SW480 (cell line): ENCODE measurements at regions not wholly inside any gene's neighbourhood (a gene's known extent, or its start where the extent isn't known, plus 50 kb on each side); places are given as distances from the start of the nearest gene placed in this dataset.
A peak's percentile ranks its signal among the peaks of the same experiment; 100 is the strongest.

Experiments used
- DNase-seq: peaks from one replicate; pipeline ENCODE4 v3.0.0-alpha.2; 2016; ENCODE audit warnings: low spot score

DNA sequence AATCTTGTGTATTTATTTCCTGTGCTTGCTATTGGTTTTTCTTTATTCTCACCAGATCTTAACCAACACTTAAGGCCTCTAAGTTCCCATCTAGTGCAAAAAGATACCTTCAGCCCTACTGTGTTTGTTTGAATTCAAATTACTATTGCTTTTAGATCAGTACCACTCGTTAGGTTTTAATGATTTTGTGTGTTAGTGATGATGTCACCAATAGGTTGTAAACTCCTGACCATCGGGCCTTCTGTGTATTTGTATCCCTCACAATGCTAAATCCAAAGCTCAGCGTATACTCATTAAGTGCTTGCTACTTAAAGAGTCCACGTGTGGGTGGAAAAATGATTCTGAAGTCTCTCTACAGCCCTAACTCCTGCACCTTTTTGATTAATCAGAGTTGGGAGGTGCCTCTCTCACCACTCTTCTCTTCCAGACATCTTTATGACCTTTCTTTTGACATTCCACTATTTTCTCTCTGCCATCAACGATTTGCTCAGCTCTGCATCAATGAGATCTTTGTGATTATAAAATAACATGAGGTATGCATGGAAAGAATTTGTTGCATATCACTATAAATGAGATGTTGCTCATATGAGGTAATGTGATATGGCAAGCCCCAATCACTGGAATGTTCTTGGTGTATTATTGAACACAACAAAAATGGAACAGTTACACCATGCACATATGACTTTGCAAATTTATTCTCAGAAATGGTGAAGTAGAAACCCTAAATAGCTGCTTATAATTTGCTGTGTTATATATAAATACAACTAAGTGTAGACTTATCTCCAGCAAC is 55.1 kb upstream of the LAMA2 start:
- no peak for DNase-seq

DNA sequence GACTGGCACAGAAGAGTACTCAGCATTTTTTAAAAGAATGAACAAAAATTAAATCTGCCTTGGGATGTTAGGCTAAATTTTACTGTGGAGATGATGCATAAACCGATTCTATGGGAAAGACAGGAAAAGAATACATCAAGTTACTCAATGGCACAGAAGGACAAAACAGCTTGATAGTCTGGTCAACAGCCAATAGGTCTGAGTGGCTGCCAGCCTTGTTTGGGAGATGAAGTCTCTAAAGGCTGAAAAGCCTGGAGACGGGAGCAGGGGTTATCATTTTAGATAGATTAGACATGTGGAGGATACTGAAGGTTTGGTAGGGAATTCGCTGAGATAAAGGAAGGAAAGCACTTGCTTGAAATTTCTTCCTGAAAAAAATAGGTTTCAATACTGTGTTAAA is 56.3 kb upstream of the LAMA2 start:
- DNase-seq: no peak

DNA sequence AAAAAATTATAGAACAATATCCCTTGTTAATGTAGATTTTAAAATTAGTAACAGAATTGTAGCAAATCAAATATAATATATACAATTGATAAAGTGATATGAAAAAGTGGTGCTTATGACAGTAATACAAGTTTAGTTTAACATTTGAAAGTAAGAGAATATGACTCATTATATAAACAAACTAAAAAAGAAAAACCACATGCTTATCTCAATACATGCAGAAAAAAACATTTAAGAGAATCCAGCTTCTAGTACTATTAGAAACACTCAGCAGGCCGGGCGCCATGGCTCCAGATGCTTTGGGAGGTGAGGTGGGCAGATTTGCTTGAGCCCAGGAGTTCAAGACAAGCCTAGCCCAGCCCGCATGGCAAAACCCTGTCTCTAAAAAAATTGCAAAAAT is 60.7 kb upstream of the LAMA2 start:
- DNase-seq: no peak

DNA sequence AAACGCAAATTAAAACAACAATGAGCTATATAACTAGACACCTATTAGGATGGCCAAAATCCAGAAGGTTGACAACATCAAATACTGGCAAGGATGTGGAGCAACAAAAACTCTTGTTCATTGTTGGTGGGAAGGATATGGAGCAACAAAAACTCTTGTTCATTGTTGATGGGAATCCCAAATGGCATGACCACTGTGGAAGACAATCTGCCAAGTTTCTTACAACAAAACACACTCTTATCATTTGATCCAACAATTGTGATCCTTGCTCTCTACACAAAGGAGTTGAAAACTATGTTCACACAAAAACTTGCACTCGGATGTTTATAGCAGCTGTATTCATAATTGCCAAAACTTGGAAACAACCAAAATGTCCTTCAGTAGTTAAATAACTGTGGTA is 61.8 kb upstream of the LAMA2 start:
- no peak for DNase-seq

DNA sequence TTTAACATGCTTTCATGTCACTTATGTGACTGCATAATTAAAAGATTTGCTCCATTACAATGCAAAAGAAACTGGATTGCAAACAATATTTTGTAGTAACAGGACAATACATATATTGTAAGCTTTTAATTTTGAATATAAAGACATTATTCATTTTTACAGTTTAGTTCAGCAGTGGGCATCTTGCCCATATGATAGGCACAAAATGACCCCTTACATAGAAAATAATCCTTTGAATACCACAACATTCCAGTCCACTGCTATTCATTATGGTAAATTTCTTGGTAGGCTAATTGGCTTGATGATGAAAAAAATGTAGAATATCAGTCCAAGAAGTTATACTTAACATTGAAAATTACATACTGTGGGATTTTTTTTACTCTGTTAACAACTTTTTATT is 74.1 kb upstream of the LAMA2 start:
- DNase-seq: no peak

DNA sequence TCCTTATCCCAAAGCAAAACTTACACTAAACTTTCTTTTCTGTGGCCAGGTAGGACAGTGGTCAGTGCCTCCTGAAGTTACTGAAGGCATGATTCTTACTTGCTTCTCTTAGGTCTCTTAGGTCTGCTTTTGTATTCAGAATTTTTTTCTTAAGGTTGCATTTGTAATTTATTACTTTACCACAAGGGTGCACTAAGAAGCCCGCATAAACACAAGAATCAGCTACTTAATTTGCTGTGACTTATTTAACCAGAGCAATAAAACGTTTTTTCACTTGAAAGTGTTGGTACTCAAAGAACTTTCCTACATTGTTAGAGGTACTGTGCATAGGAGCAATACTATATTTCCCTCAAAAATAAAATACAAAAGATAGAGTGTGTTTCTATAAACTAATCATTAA is 75.4 kb upstream of the LAMA2 start:
- DNase-seq: peak; percentile 11

DNA sequence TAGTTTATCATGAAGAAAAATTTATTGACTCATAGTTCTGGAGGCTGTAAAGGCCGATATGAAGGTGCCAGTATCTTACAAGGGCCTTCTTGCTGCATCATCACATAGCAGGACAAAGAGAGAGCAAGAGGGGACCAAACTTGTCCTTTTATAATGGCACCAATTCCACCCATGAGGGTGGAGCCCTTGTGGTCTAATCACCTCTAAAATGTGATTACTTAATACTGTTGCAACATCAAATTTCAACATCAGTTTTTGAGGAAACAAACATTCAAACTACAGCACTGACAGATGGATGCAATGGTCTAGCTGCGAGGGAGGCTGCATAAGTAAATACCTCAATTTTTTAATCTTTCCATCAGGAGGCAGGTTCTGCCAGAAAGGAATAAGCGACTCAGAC is 76.7 kb upstream of the LAMA2 start:
- no peak for DNase-seq

DNA sequence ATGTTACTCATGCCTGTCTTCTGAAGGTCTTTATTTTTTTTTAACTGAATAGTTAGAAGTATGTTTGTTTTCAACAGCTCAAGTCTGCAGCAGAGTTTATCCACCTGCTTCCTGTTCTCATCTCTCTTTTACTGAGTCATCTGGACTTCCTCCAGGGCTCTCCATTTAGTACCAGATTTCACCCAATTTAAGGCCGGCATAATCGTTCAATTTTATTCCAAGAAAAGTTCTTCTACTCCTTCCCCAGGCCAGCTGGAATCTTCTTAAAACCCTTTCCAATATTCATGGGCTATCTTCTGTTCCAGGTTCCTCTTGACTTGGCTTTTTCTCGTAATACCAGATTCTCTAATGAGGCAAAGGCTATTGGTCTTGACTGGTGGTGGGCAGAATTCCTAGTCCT is 79.0 kb upstream of the LAMA2 start:
- DNase-seq: no peak

DNA sequence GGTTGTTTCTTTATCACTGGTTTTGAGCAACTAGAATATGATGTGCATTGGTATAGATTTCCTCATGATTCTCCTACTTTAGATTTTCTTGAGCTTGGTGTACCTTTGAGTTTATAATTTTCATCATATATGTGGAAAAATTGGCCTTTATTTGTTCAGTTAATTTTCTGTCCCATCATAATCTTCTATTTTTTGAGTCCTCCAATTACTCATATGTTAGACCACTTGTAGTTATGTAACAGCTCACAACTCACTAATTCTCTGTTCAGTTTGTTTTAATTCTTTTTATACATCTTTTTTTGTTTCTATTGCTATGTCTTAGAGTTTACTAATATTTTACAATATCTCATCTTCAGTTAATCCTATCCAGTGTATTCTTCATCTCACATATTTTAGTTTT is 81.3 kb upstream of the LAMA2 start:
- DNase-seq: no peak

DNA sequence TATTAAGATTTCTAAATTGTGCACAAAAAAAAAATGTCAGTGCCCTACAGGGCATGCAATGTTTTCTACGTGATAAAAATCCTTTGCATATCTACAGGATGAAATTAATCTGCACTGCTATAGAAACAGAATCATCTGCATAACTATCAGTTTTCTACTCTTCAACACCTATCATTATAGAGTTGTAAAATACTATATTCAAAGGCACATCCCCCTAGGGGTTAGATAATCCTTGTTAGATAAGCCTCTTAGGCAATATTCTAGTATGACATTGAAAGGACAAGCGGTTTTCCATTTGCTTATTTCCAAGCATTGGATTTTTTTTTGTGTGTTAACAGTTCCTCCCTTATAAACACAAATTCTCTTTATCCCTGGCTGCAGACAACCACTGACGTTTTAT is 98.7 kb upstream of the LAMA2 start:
- DNase-seq: no peak

DNA sequence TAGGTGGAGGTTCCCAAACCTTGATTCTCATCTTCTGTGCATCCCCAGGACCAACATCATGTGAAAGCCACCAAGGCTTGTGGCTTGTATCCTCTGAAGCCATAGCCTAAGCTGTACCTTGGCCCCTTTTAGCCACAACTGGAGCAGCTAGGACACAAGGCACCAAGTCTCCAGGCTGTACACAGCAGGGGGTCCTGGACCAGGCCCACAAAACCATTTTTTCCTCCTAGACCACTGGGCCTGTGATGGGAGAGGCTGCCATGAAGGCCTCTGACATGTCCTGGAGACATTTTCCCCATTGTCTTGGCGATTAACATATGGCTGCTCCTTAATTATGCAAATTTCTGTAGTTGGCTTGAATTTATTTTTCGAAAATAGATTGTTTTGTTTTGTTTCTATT is 114.8 kb upstream of the LAMA2 start:
- no peak for DNase-seq

DNA sequence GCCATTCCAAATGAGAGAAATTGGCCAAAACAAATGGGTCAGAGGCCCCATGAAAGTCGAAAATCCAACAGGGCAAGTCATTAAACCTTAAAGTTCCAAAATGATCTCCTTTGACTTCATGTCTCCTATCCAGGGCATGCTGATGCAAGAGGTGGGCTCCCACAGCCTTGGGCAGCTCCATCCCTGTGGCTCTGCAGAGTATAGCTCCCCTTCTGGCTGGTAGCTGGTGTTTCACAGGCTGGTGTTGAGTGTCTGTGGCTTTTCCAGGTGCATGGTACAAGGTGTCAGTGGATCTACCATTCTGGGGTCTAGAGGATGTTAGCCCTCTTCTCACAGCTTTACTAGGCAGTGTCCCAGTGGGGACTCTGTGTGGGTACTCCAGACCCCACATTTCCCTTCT is 115.2 kb upstream of the LAMA2 start:
- no peak for DNase-seq

DNA sequence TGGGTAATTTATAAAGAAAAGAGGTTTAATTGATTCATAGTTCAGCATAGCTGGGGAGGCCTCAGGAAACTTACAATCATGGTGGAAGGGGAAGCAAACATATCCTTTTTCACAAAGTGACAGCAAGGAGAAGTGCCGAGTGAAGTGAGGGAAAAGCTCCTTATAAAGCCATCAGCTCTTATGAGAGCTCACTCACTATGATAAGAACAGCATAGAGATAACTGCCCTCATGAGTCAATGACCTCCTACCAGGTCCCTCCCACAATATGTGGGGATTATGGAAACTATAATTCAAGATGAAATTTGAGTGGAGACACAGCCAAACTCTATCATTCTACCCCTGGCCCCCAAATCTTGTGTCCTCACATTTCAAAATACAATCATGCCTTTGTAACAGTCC is 115.8 kb upstream of the LAMA2 start:
- no peak for DNase-seq

DNA sequence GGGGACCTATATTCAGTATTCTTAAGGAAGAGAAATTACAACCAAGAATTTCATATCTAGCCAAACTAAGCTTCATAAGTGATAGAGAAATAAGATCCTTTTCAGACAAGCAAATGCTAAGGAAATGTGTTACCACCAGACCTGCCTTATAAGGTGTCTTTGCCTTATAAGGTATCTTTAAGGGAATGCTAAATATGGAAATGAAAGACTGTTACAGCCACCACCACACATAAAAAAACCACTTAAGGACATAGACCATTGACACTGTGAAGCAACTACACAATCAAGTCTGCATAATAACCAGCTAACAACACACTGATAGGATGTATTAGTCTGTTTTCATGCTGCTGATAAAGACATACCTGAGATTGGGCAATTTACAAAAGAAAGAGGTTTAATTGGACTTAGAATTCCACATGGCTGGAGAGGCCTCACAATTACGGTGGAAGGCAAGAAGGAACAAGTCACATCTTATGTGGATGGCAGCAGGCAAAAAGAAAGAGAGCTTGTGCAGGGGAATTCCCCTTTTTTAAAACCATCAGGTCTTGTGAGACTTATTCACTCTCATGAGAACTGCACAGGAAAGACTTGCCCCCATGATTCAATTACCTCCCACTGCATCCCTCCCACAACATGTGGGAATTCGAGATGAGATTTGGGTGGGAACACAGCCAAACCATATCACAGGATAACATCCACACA is 119.2 kb upstream of the LAMA2 start:
- DNase-seq: no peak

DNA sequence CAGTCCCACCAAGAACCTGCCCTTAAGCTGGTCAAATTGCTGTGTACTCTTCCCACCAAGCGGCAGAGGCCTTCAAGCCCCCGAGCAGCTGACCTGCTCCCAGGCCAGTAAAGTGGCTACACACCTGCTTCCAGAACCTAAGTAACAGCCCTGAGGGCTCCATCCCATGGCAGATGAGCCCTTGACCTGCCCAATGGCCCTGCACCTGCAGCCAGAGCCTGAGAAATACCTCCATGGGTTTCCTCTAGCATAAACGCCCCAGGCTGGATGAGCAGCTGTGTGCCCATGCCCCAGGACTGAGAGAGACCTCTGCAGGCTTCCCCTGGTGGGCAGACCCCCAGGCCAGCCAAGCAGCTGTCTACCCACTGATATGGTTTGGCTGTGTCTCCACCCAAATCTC is 123.0 kb upstream of the LAMA2 start:
- no peak for DNase-seq

DNA sequence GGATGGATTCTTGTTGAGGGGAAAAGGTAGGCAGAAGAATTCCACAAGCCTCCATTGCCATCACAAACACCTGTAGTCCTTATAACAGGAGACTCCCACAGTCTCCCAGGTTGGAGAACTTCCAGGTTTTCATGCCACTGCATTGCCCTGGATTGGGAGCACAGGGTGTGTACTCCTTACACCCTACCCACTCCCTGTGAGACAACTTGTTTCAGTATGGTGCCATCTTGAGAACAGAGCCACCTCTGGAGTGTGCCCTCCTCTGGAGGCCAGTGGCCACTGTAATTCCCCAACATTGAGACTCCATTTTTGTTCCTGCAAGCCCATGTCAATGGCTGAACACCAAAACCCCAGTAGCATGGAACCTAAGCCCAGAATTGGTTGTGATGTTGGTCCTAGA is 123.5 kb upstream of the LAMA2 start:
- no peak for DNase-seq

DNA sequence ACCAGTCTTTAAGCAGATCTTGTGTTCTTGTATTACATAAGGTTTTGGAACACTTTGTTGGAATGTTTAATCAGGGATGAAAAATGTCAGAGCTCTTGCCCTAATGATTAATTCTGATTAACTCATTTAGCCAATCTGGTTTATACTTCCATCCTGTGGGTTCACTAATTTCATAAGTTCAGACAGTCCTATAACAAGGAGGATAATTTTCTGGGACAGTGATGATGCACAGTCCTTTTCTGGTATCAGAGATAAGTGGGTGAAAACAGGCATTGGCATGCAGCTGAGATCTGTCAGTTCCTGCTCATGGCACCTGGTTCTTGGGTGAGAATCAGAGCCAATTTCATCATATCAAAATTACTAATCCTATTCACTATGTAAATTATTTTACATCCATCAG is 125.0 kb upstream of the LAMA2 start:
- DNase-seq: no peak

DNA sequence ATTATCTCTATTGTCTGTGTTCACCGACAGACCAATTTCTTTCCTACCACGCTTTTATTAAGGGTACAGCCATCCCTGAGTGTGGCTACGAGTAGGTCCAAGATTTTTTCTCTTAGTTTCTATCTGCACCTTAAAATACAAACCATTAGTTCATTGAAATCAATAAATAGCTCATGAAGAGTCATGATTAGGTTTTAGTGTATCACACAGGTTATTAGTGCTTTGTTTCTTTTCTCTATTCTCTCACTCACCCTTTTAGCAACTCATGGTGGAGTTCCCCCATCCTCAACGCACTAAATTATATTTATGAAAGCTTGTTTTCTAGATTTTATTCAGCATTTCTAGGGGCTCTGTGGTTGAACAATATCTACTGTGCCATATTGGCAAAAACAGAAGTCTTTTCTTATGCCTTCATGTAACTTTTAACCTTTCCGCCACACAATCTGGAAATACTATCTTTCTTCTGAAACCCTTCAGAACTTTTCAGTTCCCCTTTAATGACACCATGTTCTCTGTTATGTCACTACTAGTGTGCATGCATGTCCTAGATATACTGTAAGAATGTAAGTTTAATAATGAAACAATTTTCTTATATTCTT is 128.2 kb upstream of the LAMA2 start:
- no peak for DNase-seq

DNA sequence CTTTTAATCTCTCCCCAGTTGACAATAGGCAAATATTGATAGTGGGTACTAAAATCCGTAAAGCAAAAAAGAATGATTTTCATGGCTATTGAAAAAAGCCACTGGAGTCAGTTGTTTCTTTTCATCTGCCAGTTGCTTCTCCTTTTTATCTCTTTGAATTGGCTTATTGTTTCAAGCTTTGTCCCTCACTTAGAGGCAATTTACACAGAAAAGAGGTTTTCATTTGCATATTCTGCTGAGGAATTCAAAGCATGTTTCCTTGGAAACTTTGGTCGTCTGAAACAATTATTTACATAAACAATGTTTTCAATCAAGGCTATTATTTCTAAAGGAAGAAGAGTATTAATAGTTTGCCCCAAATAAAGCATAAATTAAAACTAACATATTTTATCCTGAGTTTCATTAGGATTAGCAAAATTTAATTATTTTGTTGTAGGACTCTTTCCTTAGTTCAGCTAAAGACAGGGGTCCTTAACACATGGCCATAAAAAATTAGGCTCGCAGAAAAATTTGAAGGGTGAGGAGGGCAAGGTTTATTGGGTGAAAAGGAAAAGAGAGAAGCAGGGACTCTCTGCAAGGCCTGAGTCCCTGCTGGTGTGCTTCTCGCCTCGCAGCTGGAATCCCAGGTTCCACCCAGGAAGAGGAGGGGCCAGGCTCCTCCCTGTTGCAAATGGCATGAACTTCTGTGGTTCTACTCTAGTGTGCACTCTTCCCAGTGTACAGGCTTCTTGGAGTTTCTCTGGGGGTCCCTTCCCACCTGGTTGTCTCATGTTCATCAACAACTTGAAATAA is 138.8 kb upstream of the LAMA2 start:
- DNase-seq: no peak

DNA sequence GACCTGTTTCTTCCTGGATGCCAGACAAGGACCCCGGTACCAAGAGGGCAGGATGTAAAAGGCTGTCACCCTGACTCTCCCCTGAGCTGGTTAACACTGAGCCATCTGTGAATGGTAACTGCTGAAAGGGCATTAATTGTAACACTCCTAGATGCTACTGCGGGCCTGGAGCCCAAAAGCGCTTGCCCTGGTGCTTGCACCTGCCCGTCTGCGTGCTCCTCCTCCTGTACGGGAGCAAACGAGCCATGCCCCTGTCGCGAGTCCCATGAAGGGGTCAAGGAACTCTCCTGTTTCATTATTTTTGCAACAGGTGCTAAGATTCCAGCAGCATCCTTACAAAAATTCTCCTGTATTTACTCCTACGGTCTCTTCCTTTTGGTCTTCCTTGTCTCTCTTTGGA is 140.0 kb upstream of the LAMA2 start:
- DNase-seq: no peak

DNA sequence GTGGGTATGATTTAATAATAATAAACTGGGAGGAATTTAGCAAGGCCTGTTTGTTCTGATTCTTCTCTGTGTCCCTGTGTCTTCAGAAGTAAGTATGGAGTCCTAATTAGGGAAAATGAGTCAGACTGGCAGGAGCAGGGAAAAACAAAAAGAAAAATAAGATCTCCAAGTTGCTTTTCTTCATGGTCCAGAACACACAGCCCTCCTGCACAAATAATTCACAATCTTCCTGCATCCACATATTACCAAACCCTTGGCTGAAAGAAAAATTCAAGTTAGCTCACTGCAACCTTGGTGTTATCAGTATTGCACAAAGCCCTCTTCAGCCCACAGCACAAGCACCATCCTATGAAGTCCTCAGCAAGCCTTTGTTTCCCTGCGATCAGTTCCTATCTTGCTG is 142.0 kb upstream of the LAMA2 start:
- no peak for DNase-seq

DNA sequence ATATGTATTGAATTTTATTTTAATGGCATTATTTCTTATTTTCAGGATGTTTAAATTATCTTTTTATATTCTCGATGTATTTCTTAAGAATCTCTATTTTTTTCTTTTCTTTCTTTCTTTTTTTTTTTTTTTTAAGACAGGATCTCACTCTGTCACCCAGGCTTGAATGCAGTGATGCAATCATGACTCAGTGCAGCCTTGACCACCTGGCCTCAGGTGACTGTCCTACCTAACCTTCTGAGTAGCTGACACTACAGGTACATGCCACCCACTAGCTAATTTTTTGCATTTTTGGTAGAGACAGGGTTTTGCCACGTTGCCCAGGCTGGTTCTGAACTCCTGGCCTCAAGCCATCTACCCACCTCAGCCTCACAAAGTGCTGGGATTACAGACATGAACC is 143.8 kb upstream of the LAMA2 start:
- peak; percentile 0 for DNase-seq

DNA sequence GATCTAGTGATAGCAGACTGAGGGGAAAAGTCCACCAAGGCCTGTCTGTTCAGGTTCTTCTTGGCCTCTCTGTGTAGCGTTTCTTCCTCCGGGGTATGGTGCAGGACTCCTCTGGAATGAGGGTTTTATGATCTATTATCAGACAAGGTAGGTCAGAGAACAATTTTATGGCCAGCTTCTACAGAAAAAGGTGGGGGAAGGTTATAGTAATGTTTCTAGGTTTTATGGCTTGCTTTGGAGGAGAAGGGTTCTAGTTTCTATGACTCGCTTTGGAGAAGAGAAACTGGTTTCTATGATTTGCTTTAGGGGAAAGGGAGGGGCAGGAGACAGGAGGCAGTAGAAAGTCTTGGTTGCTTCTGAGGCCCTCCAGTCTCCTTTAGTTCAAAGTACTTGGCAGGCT is 144.8 kb upstream of the LAMA2 start:
- no peak for DNase-seq
